Mesenteric fat pad (tissue), 1 donor: ENCODE measurements at regions not wholly inside any gene's neighbourhood (a gene's known extent, or its start where the extent isn't known, plus 50 kb on each side); places are given as distances from the start of the nearest gene placed in this dataset.
A peak's percentile ranks its signal among the peaks of the same experiment; 100 is the strongest.
"Not testable (repeated sequence)": the region's sequence is repeated elsewhere in the genome, so short reads cannot be mapped to it uniquely, and the experiment has no call there.

ENCODE experiments used
- DNase-seq: peaks from one replicate; pipeline ENCODE4 v3.0.0-alpha.2; 2020; ENCODE audit warnings: low spot score
- donor health status: DM: yes; HTN: yes; CAD: no.

- DNase-seq = no peak
Observed at GRCh38 chr2:239730897-239731296, 294.2 kb downstream of the NDUFA10 start.

GRCh38 chr2:239730567-239730882 lies 294.6 kb downstream of the NDUFA10 start:
- not testable (repeated sequence) for DNase-seq

GRCh38 chr2:239729681-239730566 lies 295.2 kb downstream of the NDUFA10 start:
- DNase-seq = no peak

GRCh38 chr2:239729151-239729550 lies 296.0 kb downstream of the NDUFA10 start:
- DNase-seq = no peak

- no peak for DNase-seq
Observed at GRCh38 chr2:239728751-239729150, 296.4 kb downstream of the NDUFA10 start.

GRCh38 chr2:239727776-239728600 lies 297.2 kb downstream of the NDUFA10 start:
- DNase-seq = peak; percentile 76

- peak; percentile 87 for DNase-seq
Observed at GRCh38 chr2:239727182-239727775, 297.9 kb downstream of the NDUFA10 start.

GRCh38 chr2:239726631-239727181 lies 298.4 kb downstream of the NDUFA10 start:
- peak; percentile 84 for DNase-seq

GRCh38 chr2:239726091-239726591 lies 299.0 kb downstream of the NDUFA10 start:
- no peak for DNase-seq

- peak; percentile 86 for DNase-seq
Observed at GRCh38 chr2:239725551-239725890, 299.6 kb downstream of the NDUFA10 start.

- DNase-seq = no peak
Observed at GRCh38 chr2:239724851-239725550, 300.1 kb downstream of the NDUFA10 start.

GRCh38 chr2:239724194-239724849 lies 300.8 kb downstream of the NDUFA10 start:
- DNase-seq = peak; percentile 73

- peak; percentile 73 for DNase-seq
Observed at GRCh38 chr2:239723486-239724193, 301.5 kb downstream of the NDUFA10 start.

- peak; percentile 69 for DNase-seq
Observed at GRCh38 chr2:239722760-239723470, 302.2 kb downstream of the NDUFA10 start.

GRCh38 chr2:239721991-239722759 lies 303.0 kb downstream of the NDUFA10 start:
- peak; percentile 82 for DNase-seq

GRCh38 chr2:239721531-239721930 lies 303.6 kb downstream of the NDUFA10 start:
- DNase-seq = peak; percentile 53

- peak; percentile 80 for DNase-seq
Observed at GRCh38 chr2:239720361-239721360, 304.5 kb downstream of the NDUFA10 start.
